Glutamatergic neuron (in vitro differentiated cells): ENCODE measurements at regions not wholly inside any gene's neighbourhood (a gene's known extent, or its start where the extent isn't known, plus 50 kb on each side); places are given as distances from the start of the nearest gene placed in this dataset.

Experiments used
- DNase-seq: peaks from one replicate; pipeline ENCODE4 v3.0.0; 2022
- H3K27ac Mint-ChIP-seq: one replicate; pipeline ENCODE4 v1.8.0; 2020; ENCODE audit warnings: mild to moderate bottlenecking, mixed read lengths, inconsistent platforms; ENCODE audit not compliant: unreplicated experiment
- H3K27me3 Mint-ChIP-seq: one replicate; pipeline ENCODE4 v1.8.0; 2020; ENCODE audit warnings: mild to moderate bottlenecking, moderate library complexity, mixed read lengths, inconsistent platforms; ENCODE audit not compliant: unreplicated experiment
- H3K36me3 Mint-ChIP-seq: one replicate; pipeline ENCODE4 v1.8.0; 2020; ENCODE audit warnings: mild to moderate bottlenecking, mixed read lengths, inconsistent platforms; ENCODE audit not compliant: unreplicated experiment
- H3K4me1 Mint-ChIP-seq: one replicate; pipeline ENCODE4 v1.8.0; 2020; ENCODE audit warnings: mild to moderate bottlenecking, low read depth, mixed read lengths, inconsistent platforms; ENCODE audit not compliant: unreplicated experiment
- H3K4me3 Mint-ChIP-seq: one replicate; pipeline ENCODE4 v1.8.0; 2020; ENCODE audit warnings: mild to moderate bottlenecking, mixed read lengths, inconsistent platforms; ENCODE audit not compliant: unreplicated experiment
- H3K9me3 Mint-ChIP-seq: one replicate; pipeline ENCODE4 v1.8.0; 2020; ENCODE audit warnings: mild to moderate bottlenecking, moderate library complexity, mixed read lengths, inconsistent platforms; ENCODE audit not compliant: unreplicated experiment
- CTCF ChIP-seq: fragments of 200-600 bp; sonication (generic); IDR thresholded peaks from one replicate; pipeline ENCODE4 v1.5.0; 2021; ENCODE audit not compliant: partially characterized antibody, unreplicated experiment

GRCh38 chr1:111045033-111045722, 81.5 kb upstream of the LRIF1 start:
- H3K27me3 Mint-ChIP-seq: no peaks in the 10 kb centered on the region
- no peak for DNase-seq
- H3K9me3 Mint-ChIP-seq: no peaks in the 10 kb centered on the region
- no peak overlapping the region for H3K4me3 Mint-ChIP-seq
- TF ChIP-seq CTCF: no peak
- H3K36me3 Mint-ChIP-seq: no peaks in the 10 kb centered on the region
- H3K27ac Mint-ChIP-seq: no peak overlapping the region
- no peaks in the 10 kb centered on the region for H3K4me1 Mint-ChIP-seq

GRCh38 chr1:111032295-111032897, 68.7 kb upstream of the LRIF1 start:
- no peaks in the 10 kb centered on the region for H3K27me3 Mint-ChIP-seq
- no peaks in the 10 kb centered on the region for H3K4me1 Mint-ChIP-seq
- DNase-seq: no peak
- no peak overlapping the region for H3K27ac Mint-ChIP-seq
- TF ChIP-seq CTCF: peak; percentile 95
- H3K4me3 Mint-ChIP-seq: no peak overlapping the region
- H3K9me3 Mint-ChIP-seq: no peaks in the 10 kb centered on the region
- no peaks in the 10 kb centered on the region for H3K36me3 Mint-ChIP-seq

GRCh38 chr1:111030590-111030989, 66.9 kb upstream of the LRIF1 start:
- H3K36me3 Mint-ChIP-seq: no peaks in the 10 kb centered on the region
- H3K9me3 Mint-ChIP-seq: peaks cover 3% of the 10 kb centered on the region
- no peak overlapping the region for H3K4me3 Mint-ChIP-seq
- no peaks in the 10 kb centered on the region for H3K4me1 Mint-ChIP-seq
- H3K27ac Mint-ChIP-seq: no peak overlapping the region
- H3K27me3 Mint-ChIP-seq: no peaks in the 10 kb centered on the region
- TF ChIP-seq CTCF: peak; percentile 80
- DNase-seq: peak; percentile 34

- TF ChIP-seq CTCF: no peak
- no peak for DNase-seq
- no peaks in the 10 kb centered on the region for H3K27me3 Mint-ChIP-seq
- H3K36me3 Mint-ChIP-seq: no peaks in the 10 kb centered on the region
- H3K27ac Mint-ChIP-seq: no peak overlapping the region
- no peak overlapping the region for H3K4me3 Mint-ChIP-seq
- H3K9me3 Mint-ChIP-seq: peaks cover 6% of the 10 kb centered on the region
- no peaks in the 10 kb centered on the region for H3K4me1 Mint-ChIP-seq
Observed at GRCh38 chr1:111025109-111025508, 61.4 kb upstream of the LRIF1 start.

GRCh38 chr1:111015222-111015621, 51.5 kb upstream of the LRIF1 start:
- no peak for TF ChIP-seq CTCF
- no peak for DNase-seq
- H3K36me3 Mint-ChIP-seq: peaks cover 2% of the 10 kb centered on the region
- H3K9me3 Mint-ChIP-seq: peaks cover 3% of the 10 kb centered on the region
- H3K27me3 Mint-ChIP-seq: no peaks in the 10 kb centered on the region
- H3K4me3 Mint-ChIP-seq: no peak overlapping the region
- H3K4me1 Mint-ChIP-seq: no peaks in the 10 kb centered on the region
- H3K27ac Mint-ChIP-seq: no peak overlapping the region
